Right lobe of liver (tissue), 6 donors: ENCODE measurements at regions not wholly inside any gene's neighbourhood (a gene's known extent, or its start where the extent isn't known, plus 50 kb on each side); places are given as distances from the start of the nearest gene placed in this dataset.

Source experiments
- ATAC-seq, 4 donors: fragments of 200-7000 bp; cut with Tn5 transposase; one replicate each; pipeline ENCODE4 v1.9.1; 2020; ENCODE audit warnings: mild to moderate bottlenecking in 4 of 4, moderate library complexity in 4 of 4
- DNase-seq, 3 donors: peaks; one replicate each; pipeline ENCODE4 v3.0.0-alpha.2; 2020
- H3K27ac ChIP-seq, 3 donors: fragments of 200-600 bp; one replicate each; pipeline ENCODE4 v1.8.0; 2022
- H3K27me3 ChIP-seq, 2 donors: fragments of 200-600 bp; one replicate each; pipeline ENCODE4 v1.8.0; 2022
- H3K36me3 ChIP-seq, 4 donors: fragments of 200-600 bp; sonication (generic) in 1 of 4; one replicate each; pipeline versions ENCODE4 v1.5.1 to v1.8.0; 2017 to 2022; ENCODE audit warnings: control low read depth in 1 of 4
- H3K4me1 ChIP-seq, 4 donors: fragments of 200-600 bp; sonication (generic) in 1 of 4; one replicate each; pipeline versions ENCODE4 v1.5.1 to v1.8.0; 2017 to 2022; ENCODE audit warnings: control low read depth in 1 of 4
- H3K4me3 ChIP-seq, 3 donors: fragments of 200-600 bp; one replicate each; pipeline ENCODE4 v1.8.0; 2022
- H3K9me3 ChIP-seq, 4 donors: fragments of 200-600 bp; sonication (generic) in 1 of 4; one replicate each; pipeline versions ENCODE4 v1.5.1 to v1.8.0; 2017 to 2022; ENCODE audit warnings: control low read depth in 1 of 4
- CTCF ChIP-seq, 4 donors: fragments of 200-600 bp in 3 of 4; fragments of 450-650 bp in 1 of 4; IDR thresholded peaks; one replicate each; pipeline versions ENCODE4 v1.5.1 to v1.8.0; 2016 to 2022; ENCODE audit warnings: antibody characterized with exemption in 4 of 4, mild to moderate bottlenecking in 2 of 4
- POLR2A ChIP-seq: fragments of 450-650 bp; IDR thresholded peaks from one replicate; pipeline ENCODE4 v1.6.1; 2017; ENCODE audit warnings: antibody characterized with exemption, mild to moderate bottlenecking
- WGBS: methylation state at CpG from one replicate; pipeline ENCODE4 v1.1.6; 2018; ENCODE audit warnings: low coverage, low lambda C conversion rate; ENCODE audit not compliant: insufficient coverage; ENCODE audit errors: missing lambda C conversion rate; 5-methylcytosine and 5-hydroxymethylcytosine counted together
- intact Hi-C, 2 donors: fragments of 100-400 bp; cut with DNase I; formaldehyde crosslinking; loops; one replicate each; pipeline versions ENCODE4 v1.11.2 to v1.14.1; 2022
- donor health status: DM: no; HTN: yes; CAD: no.
- donor health status: DM: no; HTN: no; CAD: no.
- donor health status: DM: no; HTN: no; CAD: no.
- donor health status: DM: no; HTN: yes; CAD: no.
- donor health status: DM: no; HTN: yes; CAD: no.

- H3K27me3 ChIP-seq, result no peaks in the 10 kb centered on the region
- no peak for DNase-seq
- no peak overlapping the region for H3K27ac ChIP-seq
- peak; percentile 91 to 97 (median 94) for ATAC-seq
- H3K4me1 ChIP-seq, result peaks cover 0 to 2% (median 0%) of the 10 kb centered on the region in 4 donors
- WGBS, result 4% methylated on average over 12 of the region's 16 CpGs
- TF ChIP-seq POLR2A, result no peak
- peak; percentile 77 to 91 (median 85) for TF ChIP-seq CTCF (IDR thresholded peaks at IDR 0.05)
- no peak overlapping the region for H3K4me3 ChIP-seq
- H3K36me3 ChIP-seq, result no peaks in the 10 kb centered on the region
- no peaks in the 10 kb centered on the region for H3K9me3 ChIP-seq
- intact Hi-C loops, result loop anchor here (5.0 kb wide), 2 partner anchors 201 to 211 kb away; no protein-coding TSS in a partner anchor
These were observed 52.6 kb upstream of the FAM180A start for GRCh38 chr7:135801045-135801693.

DNA sequence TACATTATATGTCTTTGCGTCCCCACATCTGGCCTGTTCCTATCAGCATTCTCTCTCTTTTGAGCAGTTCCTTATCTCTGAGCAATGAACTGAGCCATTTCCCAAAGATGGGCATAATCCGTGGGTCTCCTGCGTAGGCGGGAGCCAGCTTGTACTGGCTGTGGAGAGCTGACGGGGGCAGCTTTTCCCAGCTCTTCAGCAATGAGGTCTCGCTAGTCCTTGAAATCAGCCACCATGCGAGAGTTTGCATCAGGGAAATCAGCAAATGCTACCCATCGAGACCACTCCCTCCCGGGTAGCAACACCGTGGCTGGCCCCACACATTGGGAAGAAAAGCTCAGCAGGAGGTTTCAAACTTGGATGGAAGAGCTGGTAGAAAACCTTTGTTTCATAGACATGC lies 51.9 kb upstream of the FAM180A start:
- peaks cover 0 to 2% (median 0%) of the 10 kb centered on the region in 4 donors for H3K4me1 ChIP-seq

GRCh38 chr7:135799881-135800280 lies 51.3 kb upstream of the FAM180A start:
- intact Hi-C loops, result loop anchor here (5.0 kb wide), 2 partner anchors 202 to 212 kb away; no protein-coding TSS in a partner anchor
- Histone ChIP-seq H3K36me3 (no peaks in the 10 kb centered on the region), H3K4me1 (peaks cover 0 to 2% (median 0%) of the 10 kb centered on the region in 4 donors), H3K4me3 (no peak overlapping the region), H3K27me3 (no peaks in the 10 kb centered on the region), H3K9me3 (no peaks in the 10 kb centered on the region), H3K27ac (no peak overlapping the region)
- ATAC-seq (no peak), DNase-seq (no peak)
- 53% methylated on average over 3 of the region's 3 CpGs for WGBS
- TF ChIP-seq CTCF (IDR thresholded peaks at IDR 0.05), result no peak
- TF ChIP-seq POLR2A, result no peak

More for the DNA sequence above, 51.9 kb upstream of the FAM180A start:
- intact Hi-C loops, result loop anchor here (5.0 kb wide), 2 partner anchors 202 to 212 kb away; no protein-coding TSS in a partner anchor
- Histone ChIP-seq H3K36me3 (no peaks in the 10 kb centered on the region), H3K9me3 (no peaks in the 10 kb centered on the region), H3K4me3 (no peak overlapping the region), H3K27ac (no peak overlapping the region), H3K27me3 (no peaks in the 10 kb centered on the region)
- TF ChIP-seq CTCF (IDR thresholded peaks at IDR 0.05), result no peak
- no peak for TF ChIP-seq POLR2A
- DNase-seq (no peak), ATAC-seq (no peak)
- WGBS, result 45% methylated on average over 10 of the region's 10 CpGs
